Limb (tissue), 2 donors: ENCODE measurements at regions not wholly inside any gene's neighbourhood (a gene's known extent, or its start where the extent isn't known, plus 50 kb on each side); places are given as distances from the start of the nearest gene placed in this dataset.
"Not testable (repeated sequence)": the region's sequence is repeated elsewhere in the genome, so short reads cannot be mapped to it uniquely, and the experiment has no call there.

Experiments used
- DNase-seq, 2 donors: peaks; one replicate each; pipeline ENCODE4 v3.0.0-alpha.2; 2016; ENCODE audit errors: extremely low spot score in 2 of 2

GRCh38 chr2:180699657-180700361 is 280.6 kb upstream of the UBE2E3 start:
- no peak for DNase-seq

DNA sequence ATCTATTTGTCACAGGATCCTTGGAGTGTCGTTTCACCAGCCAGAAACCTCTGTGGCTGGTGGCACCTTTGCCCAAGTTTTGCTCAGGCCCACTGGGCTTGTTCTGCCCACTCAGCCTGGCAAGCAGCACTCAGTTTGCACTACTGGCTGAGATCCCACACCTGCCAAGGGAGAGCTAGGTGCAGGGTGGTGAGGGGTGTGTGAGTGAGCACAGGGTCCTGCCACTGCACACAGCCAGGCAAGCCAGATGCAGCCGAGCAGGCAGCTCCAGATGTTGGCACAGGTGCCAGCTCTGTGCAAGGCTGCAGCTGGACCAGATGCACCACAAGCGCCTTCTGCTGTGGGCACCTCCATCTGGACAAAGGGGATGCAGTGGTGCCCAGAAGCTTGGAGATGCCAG is 281.7 kb upstream of the UBE2E3 start:
- no peak for DNase-seq

GRCh38 chr2:180695586-180696401 is 284.6 kb upstream of the UBE2E3 start:
- DNase-seq: no peak

GRCh38 chr2:180694445-180695421 is 285.7 kb upstream of the UBE2E3 start:
- DNase-seq: no peak

DNA sequence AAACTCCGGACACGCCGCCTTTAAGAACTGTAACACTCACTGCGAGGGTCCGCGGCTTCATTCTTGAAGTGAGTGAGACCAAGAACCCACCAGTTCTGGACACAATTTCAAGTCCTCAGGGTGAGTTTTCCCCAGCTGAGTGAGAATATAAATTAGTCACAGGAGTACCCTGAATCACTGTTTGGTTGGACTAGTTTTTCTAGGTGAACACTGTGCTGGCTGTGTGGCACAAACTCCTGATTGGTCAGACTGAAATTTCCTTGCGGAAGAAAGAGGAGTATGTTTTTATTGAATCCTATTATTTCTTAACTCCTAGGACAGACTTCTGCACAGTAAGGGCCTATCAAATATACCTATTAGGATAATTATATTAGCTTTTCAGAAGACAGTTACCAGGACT is 288.1 kb upstream of the UBE2E3 start:
- no peak for DNase-seq

GRCh38 chr2:180691855-180692223 is 288.6 kb upstream of the UBE2E3 start:
- DNase-seq: not testable (repeated sequence)

DNA sequence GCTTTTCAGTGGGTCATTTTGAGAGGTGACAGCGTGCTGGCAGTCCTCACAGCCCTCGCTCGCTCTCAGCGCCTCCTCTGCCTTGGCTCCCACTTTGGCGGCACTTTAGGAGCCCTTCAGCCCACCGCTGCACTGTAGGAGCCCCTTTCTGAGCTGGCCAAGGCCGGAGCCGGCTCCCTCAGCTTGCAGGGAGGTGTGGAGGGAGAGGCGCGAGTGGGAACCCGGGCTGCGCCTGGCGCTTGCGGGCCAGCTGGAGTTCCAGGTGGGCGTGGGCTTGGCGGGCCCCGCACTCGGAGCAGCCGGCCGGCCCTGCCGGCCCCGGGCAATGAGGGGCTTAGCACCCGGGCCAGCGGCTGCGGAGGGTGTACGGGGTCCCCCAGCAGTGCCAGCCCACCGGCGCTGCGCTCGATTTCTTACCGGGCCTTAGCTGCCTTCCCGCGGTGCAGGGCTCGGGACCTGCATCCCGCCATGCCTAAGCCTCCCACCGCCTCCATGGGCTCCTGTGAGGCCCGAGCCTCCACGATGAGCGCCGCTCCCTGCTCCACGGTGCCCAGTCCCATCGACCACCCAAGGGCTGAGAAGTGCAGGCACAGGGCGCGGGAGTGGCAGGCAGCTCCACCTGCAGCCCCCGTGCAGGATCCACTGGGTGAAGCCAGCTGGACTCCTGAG is 289.1 kb upstream of the UBE2E3 start:
- not testable (repeated sequence) for DNase-seq

- no peak for DNase-seq
Observed at GRCh38 chr2:180690611-180691010, 289.8 kb upstream of the UBE2E3 start.

- no peak for DNase-seq
Observed at GRCh38 chr2:180682871-180683270, 297.5 kb upstream of the UBE2E3 start.

DNA sequence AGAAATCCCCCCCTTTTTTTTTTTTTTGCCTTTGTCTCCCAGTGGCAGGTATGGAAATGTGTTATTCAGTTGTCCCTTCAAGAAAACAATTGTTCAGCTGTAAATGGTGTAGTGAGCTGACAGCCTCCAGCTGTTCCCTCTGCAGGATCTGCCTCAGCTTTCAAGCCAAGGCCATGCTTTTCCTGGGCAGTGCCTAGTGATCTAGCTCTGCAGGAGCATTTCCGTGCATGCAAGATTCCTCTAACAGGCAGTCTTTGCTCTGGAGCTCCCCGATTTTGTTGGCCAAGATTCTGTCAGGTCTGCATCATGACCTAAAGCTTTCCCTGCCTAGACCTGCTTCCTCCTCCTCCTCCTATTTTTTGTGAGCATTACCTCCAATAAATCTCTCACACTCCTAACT is 300.7 kb upstream of the UBE2E3 start:
- DNase-seq: no peak

- no peak for DNase-seq
Observed at GRCh38 chr2:180678625-180678972, 301.8 kb upstream of the UBE2E3 start.

- DNase-seq: no peak
Observed at GRCh38 chr2:180677930-180678624, 302.3 kb upstream of the UBE2E3 start.

DNA sequence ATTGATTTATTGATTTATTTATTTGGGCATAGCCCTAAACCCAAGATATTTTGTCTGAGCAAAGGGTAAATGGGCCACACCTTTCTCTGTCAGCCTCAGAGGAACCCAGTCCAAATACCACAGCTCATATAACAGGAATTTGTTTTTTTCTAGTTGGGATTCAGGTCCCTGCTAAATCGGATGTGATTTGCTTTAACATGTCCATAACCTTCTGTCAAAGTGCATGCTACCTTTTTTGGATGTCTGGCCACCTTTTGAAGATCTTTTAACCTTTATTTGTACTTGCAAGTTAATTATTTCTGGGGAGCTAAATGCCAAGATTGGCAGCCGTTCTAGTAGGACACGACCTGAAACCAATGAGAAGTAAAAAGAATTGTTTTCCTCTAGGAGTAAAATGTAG is 303.2 kb upstream of the UBE2E3 start:
- no peak for DNase-seq

DNA sequence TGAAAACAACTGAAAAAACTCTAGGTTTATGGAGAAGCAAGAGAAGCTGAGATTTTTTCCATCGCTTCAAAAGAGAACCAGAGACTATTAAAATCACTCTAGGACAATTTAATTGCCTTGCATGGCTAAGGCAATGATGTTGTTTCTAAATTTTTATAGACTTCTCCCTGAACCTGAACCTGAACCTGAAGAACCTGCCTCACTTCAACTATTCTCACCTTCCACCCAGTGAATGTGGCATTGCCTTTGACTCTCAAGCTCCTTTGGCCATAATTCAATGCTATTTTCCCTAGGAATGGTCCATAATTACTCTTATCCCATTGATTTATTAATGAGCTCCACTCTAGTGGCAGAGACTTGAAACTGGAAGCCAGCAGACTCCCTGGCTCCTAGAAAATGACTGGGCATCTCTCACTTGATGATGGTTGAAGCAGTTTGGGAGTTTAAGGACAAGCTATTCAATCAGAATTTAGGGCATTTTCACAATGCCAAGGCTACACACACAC is 303.8 kb upstream of the UBE2E3 start:
- no peak for DNase-seq

DNA sequence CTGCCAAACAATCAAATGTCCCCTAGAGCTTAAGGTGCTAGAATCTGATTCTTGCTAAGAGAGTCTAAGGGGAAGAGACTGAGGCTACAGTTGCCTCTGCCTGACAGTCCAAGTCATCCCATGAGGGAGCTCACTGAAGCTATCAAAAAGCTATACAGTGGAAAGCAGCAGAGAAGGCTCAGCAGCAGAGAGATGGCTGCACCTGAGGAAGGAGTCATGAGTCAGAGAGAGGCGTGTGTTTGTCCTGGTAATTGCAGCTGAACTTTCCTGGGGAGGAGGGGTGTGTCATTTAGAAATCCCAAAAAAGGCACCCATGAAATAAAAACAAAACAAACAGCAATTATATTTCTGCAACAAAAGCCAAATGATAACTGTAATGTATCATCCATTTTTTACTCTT is 305.2 kb upstream of the UBE2E3 start:
- DNase-seq: no peak

GRCh38 chr2:180672377-180672776 is 308.0 kb upstream of the UBE2E3 start:
- DNase-seq: no peak

- DNase-seq: no peak
Observed at GRCh38 chr2:180670302-180671003, 310.0 kb upstream of the UBE2E3 start.

- no peak for DNase-seq
Observed at GRCh38 chr2:180669016-180669415, 311.4 kb upstream of the UBE2E3 start.

GRCh38 chr2:180664507-180664906 is 315.9 kb upstream of the UBE2E3 start:
- no peak for DNase-seq

- DNase-seq: peak in 1 of 2 donors; percentile 34
Observed at GRCh38 chr2:180662941-180663471, 317.4 kb upstream of the UBE2E3 start.
